OCI-LY7 (cell line): ENCODE measurements at regions not wholly inside any gene's neighbourhood (a gene's known extent, or its start where the extent isn't known, plus 50 kb on each side); places are given as distances from the start of the nearest gene placed in this dataset.
A peak's percentile ranks its signal among the peaks of the same experiment; 100 is the strongest.

Source experiments
- BruUV-seq: library from RNA; stranded (reverse); fragments of 400-500 nt; replicated peaks from 2 replicates; lab custom pipeline; 2021; lab: Mats Ljungman, UMichigan
- CTCF ChIA-PET: fragments of 300-600 bp; sonication (Branson Sonifier 250); formaldehyde crosslinking; loops from one replicate; lab custom pipeline; 2022; ENCODE audit warnings: antibody characterized with exemption; ENCODE audit not compliant: unreplicated experiment; lab: Charles Lee
- POLR2A ChIA-PET: fragments of 300-600 bp; sonication (Branson Sonifier 250); formaldehyde crosslinking; loops from one replicate; lab custom pipeline; 2022; ENCODE audit warnings: antibody characterized with exemption; lab: Charles Lee
- DNase-seq: peaks from one replicate; pipeline ENCODE4 v3.0.0-alpha.2; 2015; ENCODE audit warnings: low spot score
- H2AFZ ChIP-seq: fragments of 200-600 bp; sonication (generic), shearing (Covaris generic); 2 replicates; pipeline ENCODE4 v1.6.1; 2014; ENCODE audit warnings: mild to moderate bottlenecking, antibody characterized with exemption, low read length, moderate library complexity
- H3K27ac ChIP-seq: fragments of 200-600 bp; sonication (generic); 2 replicates; pipeline ENCODE4 v1.5.1; 2014; ENCODE audit warnings: mixed run types, low read depth, mild to moderate bottlenecking, moderate library complexity, low read length, inconsistent platforms; ENCODE audit not compliant: poor library complexity, severe bottlenecking
- H3K36me3 ChIP-seq: fragments of 200-600 bp; sonication (generic); 2 replicates; pipeline ENCODE4 v1.6.1; 2014; ENCODE audit warnings: mild to moderate bottlenecking, antibody characterized with exemption, low read length, moderate library complexity, mixed read lengths; ENCODE audit not compliant: insufficient read depth
- H3K4me1 ChIP-seq: fragments of 200-600 bp; sonication (generic); 2 replicates; pipeline ENCODE4 v1.5.1; 2014; ENCODE audit warnings: mild to moderate bottlenecking, low read length; ENCODE audit not compliant: insufficient read depth, poor library complexity, severe bottlenecking
- H3K4me2 ChIP-seq: fragments of 200-600 bp; sonication (generic); 2 replicates; pipeline ENCODE4 v1.6.1; 2014; ENCODE audit warnings: mild to moderate bottlenecking, low read length
- H3K4me3 ChIP-seq: fragments of 200-600 bp; sonication (generic); 2 replicates; pipeline ENCODE4 v1.5.1; 2014; ENCODE audit warnings: mild to moderate bottlenecking, low read depth, low read length; ENCODE audit not compliant: poor library complexity, severe bottlenecking
- H3K79me2 ChIP-seq: fragments of 200-600 bp; sonication (generic); 2 replicates; pipeline ENCODE4 v1.6.1; 2016; ENCODE audit warnings: low read depth, mild to moderate bottlenecking, low read length, moderate library complexity, mixed read lengths; ENCODE audit not compliant: insufficient read depth
- H3K9me2 ChIP-seq: fragments of 200-600 bp; sonication (generic); 2 replicates; pipeline ENCODE4 v1.6.1; 2016; ENCODE audit warnings: mild to moderate bottlenecking, low read length, mixed read lengths; ENCODE audit not compliant: insufficient read depth
- H3K9me3 ChIP-seq: fragments of 200-600 bp; sonication (generic); 2 replicates; pipeline ENCODE4 v1.6.1; 2014; ENCODE audit warnings: mild to moderate bottlenecking, mixed run types, low read length, mixed read lengths
- H4K20me1 ChIP-seq: fragments of 200-600 bp; sonication (generic); 2 replicates; pipeline ENCODE4 v1.6.1; 2014; ENCODE audit warnings: mild to moderate bottlenecking, antibody characterized with exemption, low read length, moderate library complexity, mixed read lengths; ENCODE audit not compliant: insufficient read depth
- CTCF ChIP-seq: fragments of 200-600 bp; sonication (generic); conservative IDR thresholded peaks from 2 replicates; pipeline ENCODE4 v1.5.1; 2014; ENCODE audit warnings: mild to moderate bottlenecking, antibody characterized with exemption, low read length, moderate library complexity, mixed read lengths
- EZH2phosphoT487 ChIP-seq: fragments of 200-600 bp; sonication (generic); IDR thresholded peaks from 2 replicates; pipeline ENCODE4 v1.6.1; 2018; ENCODE audit warnings: low read depth, borderline replicate concordance, mild to moderate bottlenecking, mixed run types, antibody characterized with exemption, low read length, moderate library complexity, mixed read lengths
- intact Hi-C: fragments of 100-400 bp; cut with micrococcal nuclease; formaldehyde crosslinking; loops from one replicate; pipeline ENCODE4 v1.10.0; 2022; ENCODE audit not compliant: unreplicated experiment

GRCh38 chr1:82106672-82107071 is 305.9 kb downstream of the ADGRL2 start:
- no TSS peak for BruUV-seq
- no peaks in the 10 kb centered on the region for H4K20me1 ChIP-seq
- H3K4me3 ChIP-seq: no peak overlapping the region
- CTCF ChIA-PET: no interaction called here
- no peak overlapping the region for H3K27ac ChIP-seq
- no peak for DNase-seq
- no peaks in the 10 kb centered on the region for H3K9me2 ChIP-seq
- no peak for TF ChIP-seq EZH2phosphoT487
- TF ChIP-seq CTCF: no peak
- intact Hi-C loops: loop anchor here (10.0 kb wide), 1 partner anchor 1658 kb away; no protein-coding TSS in a partner anchor
- no peaks in the 10 kb centered on the region for H3K79me2 ChIP-seq
- peaks cover 33% of the 10 kb centered on the region for H3K4me1 ChIP-seq
- no peaks in the 10 kb centered on the region; the same call in 1 of the 2 replicates for H3K9me3 ChIP-seq
- H3K36me3 ChIP-seq: no peaks in the 10 kb centered on the region
- H3K4me2 ChIP-seq: no peak overlapping the region
- H2AFZ ChIP-seq: peak overlapping the region; percentile 68; the same call in 1 of the 2 replicates
- POLR2A ChIA-PET: interaction anchor here (0.6 to 1.4 kb wide), 2 partner anchors 15 to 1634 kb away, joined by 3 to 7 read pairs; no protein-coding TSS in a partner anchor

GRCh38 chr1:82099170-82099569 is 298.4 kb downstream of the ADGRL2 start:
- Histone ChIP-seq H2AFZ (0 out of 2 replicates have a peak overlapping the region, but pooled peaks have one; percentile 34), H3K27ac (no peak overlapping the region), H3K79me2 (no peaks in the 10 kb centered on the region), H3K9me3 (no peaks in the 10 kb centered on the region), H3K4me3 (no peak overlapping the region), H3K4me1 (no peaks in the 10 kb centered on the region), H3K36me3 (no peaks in the 10 kb centered on the region), H4K20me1 (no peaks in the 10 kb centered on the region), H3K9me2 (no peaks in the 10 kb centered on the region), H3K4me2 (no peak overlapping the region)
- TF ChIP-seq CTCF: no peak
- no peak for TF ChIP-seq EZH2phosphoT487
- no TSS peak for BruUV-seq
- POLR2A ChIA-PET: interaction anchor here (0.5 kb wide), 1 partner anchor 267 kb away, joined by 3 read pairs; no protein-coding TSS in a partner anchor
- no peak for DNase-seq
- intact Hi-C loops: no loop called here
- CTCF ChIA-PET: no interaction called here

- intact Hi-C loops: no loop called here
- H3K9me2 ChIP-seq: no peaks in the 10 kb centered on the region
- H3K4me1 ChIP-seq: no peaks in the 10 kb centered on the region
- no peak overlapping the region for H3K4me2 ChIP-seq
- CTCF ChIA-PET: no interaction called here
- no peaks in the 10 kb centered on the region for H4K20me1 ChIP-seq
- no peak for TF ChIP-seq EZH2phosphoT487
- no peak for TF ChIP-seq CTCF
- no peaks in the 10 kb centered on the region for H3K79me2 ChIP-seq
- H3K27ac ChIP-seq: no peak overlapping the region
- BruUV-seq: no TSS peak
- no peak overlapping the region for H2AFZ ChIP-seq
- no peaks in the 10 kb centered on the region for H3K9me3 ChIP-seq
- no peak for DNase-seq
- no peaks in the 10 kb centered on the region for H3K36me3 ChIP-seq
- POLR2A ChIA-PET: no interaction called here
- no peak overlapping the region for H3K4me3 ChIP-seq
Observed at GRCh38 chr1:82094136-82094535, 293.4 kb downstream of the ADGRL2 start.
